K562 (cell line): ENCODE measurements at regions not wholly inside any gene's neighbourhood (a gene's known extent, or its start where the extent isn't known, plus 50 kb on each side); places are given as distances from the start of the nearest gene placed in this dataset.

ENCODE experiments used
- ATAC-seq: fragments of 200-7000 bp; cut with Tn5 transposase; 3 replicates; pipeline ENCODE4 v1.9.1; 2020; ENCODE audit warnings: moderate library complexity
- BruUV-seq: library from RNA; stranded (reverse); fragments of 400-500 nt; replicated peaks from 2 replicates; lab custom pipeline; 2021; lab: Mats Ljungman, UMichigan
- CTCF ChIA-PET: fragments of 300-600 bp; formaldehyde crosslinking; extraction: SDS; loops from one replicate; lab custom pipeline; 2021; ENCODE audit warnings: low intra/inter-chr PET ratio; lab: Yijun Ruan, JAX
- POLR2A ChIA-PET: fragments of 300-600, 350-650 bp; sonication (Branson Sonifier 250); formaldehyde crosslinking; extraction: SDS; loops from one replicate; lab custom pipeline; 2021; ENCODE audit warnings: antibody characterized with exemption, inconsistent platforms; lab: Yijun Ruan, JAX
- DNase-seq, 4 experiments: peaks; one replicate each; pipeline versions ENCODE4 v3.0.0 to v3.0.0-alpha.2; 2011 to 2018; ENCODE audit warnings: low spot score in 3 of 4, mixed read lengths in 3 of 4; ENCODE audit errors: extremely low read depth in 1 of 4
- FAIRE-seq: peaks from 2 replicates; lab custom pipeline; 2011; peaks lifted over from hg19 to GRCh38; lab: Jason Lieb, UNC
- H2AFZ ChIP-seq: 2 replicates; pipeline ENCODE4 v1.6.0; 2011; ENCODE audit warnings: low read depth, low read length, control low read depth, inconsistent platforms
- H3K27ac ChIP-seq: fragments of 200-600 bp; 3 replicates; pipeline ENCODE4 v1.8.0; 2011; ENCODE audit warnings: low read depth, mild to moderate bottlenecking, control low read depth, inconsistent platforms, low read length, moderate library complexity, mixed read lengths; ENCODE audit errors: extremely low read depth
- H3K27me3 ChIP-seq, 2 experiments: fragments of 300-600 bp in 1 of 2; 2 replicates in 1 of 2; 3 replicates in 1 of 2; pipeline versions ENCODE4 v1.6.0 to v1.8.0; 2011; ENCODE audit warnings: inconsistent platforms in 2 of 2, low read length in 2 of 2, mild to moderate bottlenecking in 1 of 2, mixed read lengths in 1 of 2, moderate library complexity in 1 of 2; ENCODE audit not compliant: control insufficient read depth in 2 of 2, insufficient read depth in 2 of 2
- H3K36me3 ChIP-seq: fragments of 300-600 bp; 3 replicates; pipeline ENCODE4 v1.8.0; 2011; ENCODE audit warnings: mild to moderate bottlenecking, low read length, inconsistent platforms; ENCODE audit not compliant: control insufficient read depth, insufficient read depth
- H3K4me1 ChIP-seq, 2 experiments: fragments of 200-600 bp in 1 of 2; replicated peaks in 1 of 2; 2 replicates in 1 of 2; 3 replicates in 1 of 2; pipeline versions ENCODE4 v1.5.1 to v1.8.0; 2011; ENCODE audit warnings: inconsistent platforms in 2 of 2, low read length in 2 of 2, mild to moderate bottlenecking in 1 of 2, mixed read lengths in 1 of 2, moderate library complexity in 1 of 2; ENCODE audit not compliant: control insufficient read depth in 2 of 2, insufficient read depth in 2 of 2
- H3K4me2 ChIP-seq: 2 replicates; pipeline ENCODE4 v1.6.1; 2011; ENCODE audit warnings: low read length, control low read depth, inconsistent platforms, mixed read lengths; ENCODE audit not compliant: insufficient read depth
- H3K4me3 ChIP-seq: fragments of 200-600 bp; sonication (generic), shearing (Covaris generic); 2 replicates; pipeline ENCODE4 v1.5.1; 2016; ENCODE audit warnings: control low read depth, inconsistent platforms
- H3K79me2 ChIP-seq: fragments of 200-600 bp; 3 replicates; pipeline ENCODE4 v1.8.0; 2011; ENCODE audit warnings: low read length, inconsistent platforms; ENCODE audit not compliant: control insufficient read depth, insufficient read depth
- H3K9ac ChIP-seq, 2 experiments: 2 replicates each; pipeline versions ENCODE4 v1.6.0 to v1.6.1; 2011; ENCODE audit warnings: low read depth in 2 of 2, low read length in 2 of 2, control low read depth in 1 of 2, inconsistent platforms in 1 of 2, mild to moderate bottlenecking in 1 of 2, mixed read lengths in 1 of 2; ENCODE audit not compliant: insufficient read depth in 1 of 2
- H3K9me1 ChIP-seq: one replicate; pipeline ENCODE4 v1.6.0; 2011; ENCODE audit warnings: inconsistent platforms, mild to moderate bottlenecking, low read length, moderate library complexity; ENCODE audit not compliant: control insufficient read depth, insufficient read depth
- H3K9me3 ChIP-seq: replicated peaks from 2 replicates; pipeline ENCODE4 v1.5.1; 2011; ENCODE audit warnings: low read depth, low read length, inconsistent platforms; ENCODE audit not compliant: control insufficient read depth, insufficient read depth
- H4K20me1 ChIP-seq: replicated peaks from 2 replicates; pipeline ENCODE4 v1.6.1; 2011; ENCODE audit warnings: low read length, inconsistent platforms, mixed read lengths; ENCODE audit not compliant: control insufficient read depth, insufficient read depth
- C11orf30 ChIP-seq: fragments of 450-650 bp; IDR thresholded peaks from 2 replicates; pipeline ENCODE4 v1.6.1; 2016; ENCODE audit warnings: low read depth, mild to moderate bottlenecking
- CCNT2 ChIP-seq: IDR thresholded peaks from 2 replicates; pipeline ENCODE4 v1.6.1; 2011; ENCODE audit warnings: borderline replicate concordance, low read depth, mild to moderate bottlenecking, moderate library complexity, mixed read lengths, low read length; ENCODE audit not compliant: insufficient read length; ENCODE audit errors: extremely low read depth
- CEBPZ ChIP-seq: fragments of 150-350 bp; IDR thresholded peaks from 2 replicates; pipeline ENCODE4 v1.6.1; 2014; ENCODE audit warnings: low read depth, mild to moderate bottlenecking, low read length, borderline replicate concordance
- COPS2 ChIP-seq: fragments of 450-650 bp; conservative IDR thresholded peaks from 2 replicates; pipeline ENCODE4 v1.6.1; 2016; ENCODE audit warnings: mild to moderate bottlenecking, moderate library complexity
- CXXC5 ChIP-seq: fragments of 250-450 bp; sonication (Bioruptor Pico); IDR thresholded peaks from 2 replicates; pipeline ENCODE4 v1.8.0; 2022; ENCODE audit warnings: inconsistent platforms, mild to moderate bottlenecking, moderate library complexity
- FOXK2 ChIP-seq, 2 experiments: fragments of 450-650 bp; IDR thresholded peaks in 1 of 2; conservative IDR thresholded peaks in 1 of 2; 2 replicates each; pipeline ENCODE4 v1.6.1; 2016; ENCODE audit warnings: low read depth in 2 of 2, mild to moderate bottlenecking in 1 of 2
- KDM1A ChIP-seq, 2 experiments: fragments of 450-650 bp; IDR thresholded peaks; 2 replicates each; pipeline ENCODE4 v1.6.1; 2016; ENCODE audit warnings: mild to moderate bottlenecking in 2 of 2
- MEIS2 ChIP-seq: fragments of 450-650 bp; IDR thresholded peaks from 2 replicates; pipeline ENCODE4 v1.6.1; 2014; ENCODE audit warnings: mild to moderate bottlenecking; ENCODE audit not compliant: partially characterized antibody
- MIER1 ChIP-seq: fragments of 450-650 bp; IDR thresholded peaks from 2 replicates; pipeline ENCODE4 v1.6.1; 2016; ENCODE audit warnings: antibody characterized with exemption, mild to moderate bottlenecking, low read depth
- POLR2A ChIP-seq: fragments of 450-650 bp; conservative IDR thresholded peaks from 2 replicates; pipeline ENCODE4 v1.6.1; 2016
- RCOR1 ChIP-seq, 2 experiments: IDR thresholded peaks; 2 replicates each; pipeline ENCODE4 v1.6.1; 2012; ENCODE audit warnings: low read depth in 2 of 2, low read length in 2 of 2, borderline replicate concordance in 1 of 2, improper control_type of control experiment in 1 of 2
- SNIP1 ChIP-seq: fragments of 450-650 bp; IDR thresholded peaks from 2 replicates; pipeline ENCODE4 v1.7.1; 2017; ENCODE audit warnings: low read depth, mild to moderate bottlenecking
- SP2 ChIP-seq: IDR thresholded peaks from 2 replicates; pipeline ENCODE4 v1.6.1; 2011; ENCODE audit warnings: mild to moderate bottlenecking, low read depth, low read length, moderate library complexity; ENCODE audit not compliant: poor library complexity, severe bottlenecking; ENCODE audit errors: extremely low read depth
- ZNF253 ChIP-seq: fragments of 250-450 bp; sonication (Bioruptor Pico); conservative IDR thresholded peaks from 2 replicates; pipeline ENCODE4 v1.6.1; 2021; ENCODE audit warnings: mild to moderate bottlenecking
- in situ Hi-C: fragments of 300-500 bp; cut with MboI; formaldehyde crosslinking; loops from 4 replicates; pipeline ENCODE4 v1.15.0; 2018; ENCODE audit warnings: inconsistent platforms, mixed read lengths
- intact Hi-C: fragments of 100-400 bp; cut with micrococcal nuclease; formaldehyde crosslinking; loops from 2 replicates; pipeline ENCODE4 v1.14.2; 2022
- TF ChIP-seq, protein P1 (sequence below), 2 experiments: fragments of 450-650 bp in 1 of 2; IDR thresholded peaks; 2 replicates each; pipeline ENCODE4 v1.6.1; 2011 to 2017; ENCODE audit warnings: low read depth in 2 of 2, antibody characterized with exemption in 1 of 2, borderline replicate concordance in 1 of 2, low read length in 1 of 2, mild to moderate bottlenecking in 1 of 2, mixed read lengths in 1 of 2; ENCODE audit not compliant: control insufficient read depth in 1 of 2
- TF ChIP-seq, protein P2 (sequence below): IDR thresholded peaks from 2 replicates; pipeline ENCODE4 v1.6.1; 2012; ENCODE audit warnings: low read depth, low read length, improper control_type of control experiment, borderline replicate concordance

DNA sequence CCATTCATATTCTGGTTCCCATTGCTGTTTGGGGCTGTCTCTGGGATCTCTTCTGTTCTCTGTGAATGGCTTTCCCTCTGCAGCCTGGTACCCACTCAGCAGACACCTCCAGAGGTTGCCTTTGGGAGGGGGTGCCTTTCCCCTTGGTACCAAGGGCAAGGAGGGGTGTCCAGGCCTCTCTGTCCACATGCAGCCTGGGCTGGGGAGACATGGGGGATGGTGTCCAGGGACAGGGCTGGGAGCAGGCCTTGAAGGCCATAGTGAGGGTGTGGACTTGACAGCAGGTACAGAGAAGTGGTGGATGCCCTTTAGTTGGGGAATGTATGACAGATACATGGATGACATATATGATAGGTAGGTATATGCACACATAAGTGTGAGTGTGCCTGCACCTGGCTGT is 83.7 kb downstream of the PLXNA1 start:
- H3K9me3 ChIP-seq: no peaks in the 10 kb centered on the region
- H3K27ac ChIP-seq: no peak overlapping the region
- H3K79me2 ChIP-seq: no peaks in the 10 kb centered on the region
- no peak overlapping the region for H3K9ac ChIP-seq
- DNase-seq: no peak
- no peak overlapping the region for H3K4me2 ChIP-seq
- CTCF ChIA-PET: no interaction called here
- peaks cover 0 to 54% of the 10 kb centered on the region in 2 experiments; a peak in 3 of 5 replicates for H3K27me3 ChIP-seq
- in situ Hi-C loops: no loop called here
- no peak for FAIRE-seq
- POLR2A ChIA-PET: no interaction called here
- peaks cover 0 to 7% of the 10 kb centered on the region in 2 experiments; a peak in 2 of 5 replicates for H3K4me1 ChIP-seq
- intact Hi-C loops: no loop called here
- H3K9me1 ChIP-seq: no peaks in the 10 kb centered on the region
- no peak overlapping the region for H2AFZ ChIP-seq
- ATAC-seq: no peak
- no peaks in the 10 kb centered on the region for H3K36me3 ChIP-seq
- no TSS peak for BruUV-seq
- H3K4me3 ChIP-seq: no peak overlapping the region
- 0 out of 2 replicates have a peak, but pooled peaks cover 3% of the 10 kb centered on the region for H4K20me1 ChIP-seq
- TF ChIP-seq KDM1A (IDR thresholded peaks at IDR 0.05) (no peak), CCNT2 (no peak), RCOR1 (IDR thresholded peaks at IDR 0.05; ENCODE audit: borderline replicate concordance in 1 of 2, low read depth in 2 of 2, low read length in 2 of 2) (no peak), MIER1 (no peak), FOXK2 (conservative IDR thresholded peaks at IDR 0.05 in 1 of 2, IDR thresholded peaks at IDR 0.05 in 1 of 2; ENCODE audit: low read depth in 2 of 2) (no peak), POLR2A (no peak), SP2 (no peak), C11orf30 (no peak), MEIS2 (no peak), CXXC5 (CRISPR knock-in tag) (no peak), CEBPZ (no peak), COPS2 (no peak), ZNF253 (CRISPR knock-in tag) (no peak), SNIP1 (no peak)
- TF ChIP-seq, protein P1, sequence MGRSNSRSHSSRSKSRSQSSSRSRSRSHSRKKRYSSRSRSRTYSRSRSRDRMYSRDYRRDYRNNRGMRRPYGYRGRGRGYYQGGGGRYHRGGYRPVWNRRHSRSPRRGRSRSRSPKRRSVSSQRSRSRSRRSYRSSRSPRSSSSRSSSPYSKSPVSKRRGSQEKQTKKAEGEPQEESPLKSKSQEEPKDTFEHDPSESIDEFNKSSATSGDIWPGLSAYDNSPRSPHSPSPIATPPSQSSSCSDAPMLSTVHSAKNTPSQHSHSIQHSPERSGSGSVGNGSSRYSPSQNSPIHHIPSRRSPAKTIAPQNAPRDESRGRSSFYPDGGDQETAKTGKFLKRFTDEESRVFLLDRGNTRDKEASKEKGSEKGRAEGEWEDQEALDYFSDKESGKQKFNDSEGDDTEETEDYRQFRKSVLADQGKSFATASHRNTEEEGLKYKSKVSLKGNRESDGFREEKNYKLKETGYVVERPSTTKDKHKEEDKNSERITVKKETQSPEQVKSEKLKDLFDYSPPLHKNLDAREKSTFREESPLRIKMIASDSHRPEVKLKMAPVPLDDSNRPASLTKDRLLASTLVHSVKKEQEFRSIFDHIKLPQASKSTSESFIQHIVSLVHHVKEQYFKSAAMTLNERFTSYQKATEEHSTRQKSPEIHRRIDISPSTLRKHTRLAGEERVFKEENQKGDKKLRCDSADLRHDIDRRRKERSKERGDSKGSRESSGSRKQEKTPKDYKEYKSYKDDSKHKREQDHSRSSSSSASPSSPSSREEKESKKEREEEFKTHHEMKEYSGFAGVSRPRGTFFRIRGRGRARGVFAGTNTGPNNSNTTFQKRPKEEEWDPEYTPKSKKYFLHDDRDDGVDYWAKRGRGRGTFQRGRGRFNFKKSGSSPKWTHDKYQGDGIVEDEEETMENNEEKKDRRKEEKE (IDR thresholded peaks at IDR 0.05; ENCODE audit: borderline replicate concordance in 1 of 2, control insufficient read depth in 1 of 2, low read depth in 2 of 2, low read length in 1 of 2): no peak
- TF ChIP-seq, protein P2, sequence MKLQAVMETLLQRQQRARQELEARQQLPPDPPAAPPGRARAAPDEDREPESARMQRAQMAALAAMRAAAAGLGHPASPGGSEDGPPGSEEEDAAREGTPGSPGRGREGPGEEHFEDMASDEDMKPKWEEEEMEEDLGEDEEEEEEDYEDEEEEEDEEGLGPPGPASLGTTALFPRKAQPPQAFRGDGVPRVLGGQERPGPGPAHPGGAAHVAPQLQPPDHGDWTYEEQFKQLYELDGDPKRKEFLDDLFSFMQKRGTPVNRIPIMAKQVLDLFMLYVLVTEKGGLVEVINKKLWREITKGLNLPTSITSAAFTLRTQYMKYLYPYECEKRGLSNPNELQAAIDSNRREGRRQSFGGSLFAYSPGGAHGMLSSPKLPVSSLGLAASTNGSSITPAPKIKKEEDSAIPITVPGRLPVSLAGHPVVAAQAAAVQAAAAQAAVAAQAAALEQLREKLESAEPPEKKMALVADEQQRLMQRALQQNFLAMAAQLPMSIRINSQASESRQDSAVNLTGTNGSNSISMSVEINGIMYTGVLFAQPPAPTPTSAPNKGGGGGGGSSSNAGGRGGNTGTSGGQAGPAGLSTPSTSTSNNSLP: no peak
